ENCODE measurements at regions not wholly inside any gene's neighbourhood (a gene's known extent, or its start where the extent isn't known, plus 50 kb on each side); places are given as distances from the start of the nearest gene placed in this dataset.

DNA sequence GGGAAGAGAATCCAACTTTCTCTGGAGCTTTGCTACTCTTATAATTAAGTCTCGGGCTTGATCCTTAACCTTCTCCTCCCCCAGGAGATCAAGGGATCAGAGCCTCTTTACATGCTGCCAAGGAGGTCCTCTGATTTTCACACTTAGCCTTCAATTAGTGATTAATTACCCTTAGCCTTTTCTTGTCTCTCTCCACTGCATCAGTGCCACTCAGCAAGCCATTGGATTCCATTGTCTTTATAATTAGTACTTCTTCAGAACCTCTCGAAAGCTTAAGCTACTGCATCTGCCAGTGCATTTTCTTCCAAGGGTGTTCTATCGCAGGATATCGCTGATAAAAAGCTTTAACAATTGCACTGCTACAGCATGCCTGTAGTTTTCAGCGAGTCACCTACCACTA, 477.0 kb upstream of the MEIS1 start:
- no peak for TF ChIP-seq CTCF (IDR thresholded peaks at IDR 0.05)
- TF ChIP-seq POLR2A (IDR thresholded peaks at IDR 0.05) = no peak
- TF ChIP-seq POLR2AphosphoS5 (IDR thresholded peaks at IDR 0.05) = no peak
- TF ChIP-seq EP300 (IDR thresholded peaks at IDR 0.05) = no peak

Measured in suprapubic skin (tissue), 4 donors.